HG02588 (cell line): ENCODE measurements at regions not wholly inside any gene's neighbourhood (a gene's known extent, or its start where the extent isn't known, plus 50 kb on each side); places are given as distances from the start of the nearest gene placed in this dataset.
"Not testable (repeated sequence)": the region's sequence is repeated elsewhere in the genome, so short reads cannot be mapped to it uniquely, and the experiment has no call there.

Experiments
- ATAC-seq: cut with Tn5 transposase; IDR thresholded peaks from one replicate; pipeline ENCODE4 v1.9.1; 2021; ENCODE audit warnings: mild to moderate bottlenecking, moderate library complexity; ENCODE audit not compliant: unreplicated experiment

DNA sequence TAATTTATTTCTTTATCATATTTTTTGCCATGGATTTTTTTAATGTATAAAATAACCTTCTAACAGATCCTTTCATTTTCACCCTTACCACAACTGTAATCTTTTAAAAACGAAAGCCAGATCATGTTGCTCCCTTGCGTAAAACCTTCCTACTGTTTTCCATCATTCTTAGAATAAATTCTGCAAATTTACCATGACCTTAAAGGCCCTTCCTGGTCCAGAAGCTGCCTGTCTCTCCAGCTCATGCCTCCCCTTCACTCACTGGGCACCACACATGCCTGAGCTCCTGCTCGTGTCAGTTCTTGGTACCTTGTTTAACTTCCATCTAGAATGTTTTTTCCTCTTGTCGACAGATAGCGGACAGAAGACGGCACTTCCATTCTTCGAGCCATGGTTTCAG lies 245.0 kb upstream of the CDH5 start:
- no peak for ATAC-seq

GRCh38 chr16:66120656-66121055 lies 245.8 kb upstream of the CDH5 start:
- ATAC-seq, result no peak

- ATAC-seq, result no peak
Observed at GRCh38 chr16:66116163-66117002, 250.1 kb upstream of the CDH5 start.

- no peak for ATAC-seq
Observed at GRCh38 chr16:66115373-66115772, 251.1 kb upstream of the CDH5 start.

DNA sequence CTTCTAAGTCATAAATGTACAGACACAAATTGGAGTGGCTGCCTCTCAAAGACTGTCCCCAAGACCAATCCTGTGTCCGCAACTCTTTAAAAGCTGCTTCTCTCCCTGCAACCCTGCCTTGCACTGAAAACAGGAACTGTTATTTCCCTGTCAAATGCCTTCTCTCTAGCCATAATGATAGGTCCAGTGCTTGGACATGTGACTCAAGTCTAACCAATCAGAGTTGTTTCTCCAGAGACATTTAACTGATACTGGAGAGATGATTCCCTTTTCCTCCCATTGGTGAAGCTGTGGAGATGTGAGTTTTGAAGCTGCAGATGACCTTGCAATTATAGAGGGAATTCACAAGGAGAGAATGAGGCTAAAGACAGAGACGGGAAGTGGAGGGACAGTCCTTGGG lies 253.3 kb upstream of the CDH5 start:
- no peak for ATAC-seq

DNA sequence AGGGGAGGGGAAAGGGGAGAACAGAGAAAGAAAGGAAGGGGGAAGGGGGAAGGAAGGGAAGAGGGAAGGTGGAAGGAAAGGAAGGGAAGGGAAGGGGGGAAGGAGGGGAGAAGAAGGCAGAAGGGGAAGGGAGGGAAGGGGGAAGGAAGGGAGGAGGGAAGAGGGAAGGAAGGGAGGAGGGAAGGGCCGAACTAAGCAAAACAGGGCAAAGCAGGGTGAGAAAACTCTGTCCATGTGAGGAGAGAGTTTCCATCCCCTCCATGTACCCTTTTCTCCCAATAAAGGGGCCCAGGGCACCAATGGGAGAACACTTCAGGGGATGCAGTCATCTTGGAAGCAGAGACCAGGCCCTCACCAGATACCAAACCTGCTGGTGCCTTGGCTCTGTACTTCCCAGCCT lies 256.8 kb upstream of the CDH5 start:
- no peak for ATAC-seq

DNA sequence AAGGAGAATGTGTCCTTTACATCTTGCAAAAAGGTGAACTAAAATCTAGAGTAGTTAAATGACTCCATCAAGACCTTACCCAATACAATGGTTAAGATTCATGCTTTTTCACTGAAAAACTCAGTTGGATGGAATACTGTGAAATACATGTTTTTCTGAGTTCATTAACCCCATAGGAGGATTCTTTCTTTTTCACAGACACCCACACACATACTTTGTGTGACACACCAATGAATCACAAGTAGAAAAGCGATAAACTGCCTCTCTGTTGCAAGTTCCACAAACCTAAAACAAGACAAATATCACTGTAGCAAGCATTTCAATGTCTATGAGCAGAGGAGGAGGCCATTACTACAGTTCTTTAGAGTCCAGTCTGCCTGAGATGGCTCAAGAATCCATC lies 258.8 kb upstream of the CDH5 start:
- ATAC-seq, result no peak

DNA sequence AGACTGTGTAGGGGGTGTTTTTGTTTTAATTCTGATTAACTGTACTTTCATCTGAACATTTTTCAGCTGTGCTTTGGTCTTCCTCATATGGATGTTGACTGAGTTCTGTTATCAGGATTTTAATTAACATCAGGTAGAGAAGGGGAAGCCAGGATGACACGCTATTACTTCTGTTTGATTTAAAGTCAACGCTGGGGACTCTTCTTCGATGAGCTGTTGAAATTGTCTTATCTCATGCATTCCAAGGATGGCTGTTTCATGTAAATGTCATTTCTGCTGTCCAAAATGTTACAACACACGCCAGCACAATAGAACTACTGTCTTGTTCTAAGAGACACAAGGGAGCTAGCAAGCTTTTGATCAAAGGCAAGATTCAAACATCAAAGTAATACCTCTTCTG lies 263.3 kb upstream of the CDH5 start:
- no peak for ATAC-seq

GRCh38 chr16:66099306-66099705 lies 267.2 kb upstream of the CDH5 start:
- ATAC-seq, result no peak

GRCh38 chr16:66097751-66098150 lies 268.7 kb upstream of the CDH5 start:
- ATAC-seq, result no peak

GRCh38 chr16:66095676-66096075 lies 270.8 kb upstream of the CDH5 start:
- ATAC-seq, result no peak

- no peak for ATAC-seq
Observed at GRCh38 chr16:66093191-66093590, 273.3 kb upstream of the CDH5 start.

DNA sequence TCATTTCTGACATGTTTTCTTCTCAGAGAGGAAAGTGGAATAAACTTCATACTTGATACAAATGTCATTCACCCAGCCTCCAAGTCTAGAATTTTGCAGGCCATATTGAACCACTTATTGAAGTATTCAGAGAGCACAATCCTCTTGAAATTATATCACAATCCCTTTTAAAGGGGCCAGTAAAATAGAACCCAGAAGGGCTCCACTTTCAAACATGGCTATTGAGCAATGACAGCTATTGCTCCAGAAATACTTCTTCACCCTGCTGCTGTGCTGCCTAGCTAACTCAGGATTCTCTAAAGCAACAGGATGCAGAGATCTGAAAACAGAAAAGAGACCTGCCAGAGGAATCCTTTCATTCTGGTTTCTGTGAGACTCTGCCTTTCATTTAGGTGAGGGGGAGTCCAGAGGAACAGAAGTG lies 275.0 kb upstream of the CDH5 start:
- no peak for ATAC-seq

- no peak for ATAC-seq
Observed at GRCh38 chr16:66088681-66089080, 277.8 kb upstream of the CDH5 start.

DNA sequence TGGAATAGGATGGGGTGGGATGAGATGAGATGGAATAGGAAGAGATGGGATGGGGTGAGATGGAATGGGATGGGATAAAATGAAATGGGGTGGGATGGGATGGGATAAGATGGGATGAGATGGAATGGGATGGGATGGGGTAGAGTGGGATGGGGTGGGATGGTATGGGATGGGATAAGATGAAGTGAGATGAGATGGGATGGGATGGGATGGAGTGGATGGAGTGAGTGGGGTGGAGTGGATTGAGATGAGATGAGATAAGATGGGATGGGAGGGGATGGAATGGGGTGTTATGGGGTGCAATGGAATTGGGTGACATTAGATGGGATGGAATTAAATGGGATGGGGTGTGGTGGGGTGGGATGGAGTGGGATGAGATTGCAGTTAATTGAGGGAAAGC lies 279.2 kb upstream of the CDH5 start:
- no peak for ATAC-seq

DNA sequence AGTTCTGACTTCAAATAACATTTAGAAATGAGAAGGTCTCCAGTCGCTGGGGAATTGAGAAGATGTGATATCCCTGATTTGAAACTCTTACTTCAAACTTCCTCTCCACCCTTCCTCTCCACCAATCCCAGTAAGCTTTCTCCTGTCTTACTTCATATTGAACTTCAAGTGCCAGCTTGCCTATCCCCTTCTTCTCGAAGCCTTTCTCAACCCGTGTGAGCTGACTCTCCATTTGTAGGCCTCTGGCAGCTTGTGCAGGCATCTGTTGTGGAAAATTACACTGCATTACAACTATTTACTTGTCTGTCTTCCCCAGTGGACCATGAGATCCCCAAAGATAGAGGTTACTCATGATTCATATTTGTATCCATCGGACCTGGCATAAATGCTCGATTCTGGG lies 280.8 kb upstream of the CDH5 start:
- no peak for ATAC-seq

DNA sequence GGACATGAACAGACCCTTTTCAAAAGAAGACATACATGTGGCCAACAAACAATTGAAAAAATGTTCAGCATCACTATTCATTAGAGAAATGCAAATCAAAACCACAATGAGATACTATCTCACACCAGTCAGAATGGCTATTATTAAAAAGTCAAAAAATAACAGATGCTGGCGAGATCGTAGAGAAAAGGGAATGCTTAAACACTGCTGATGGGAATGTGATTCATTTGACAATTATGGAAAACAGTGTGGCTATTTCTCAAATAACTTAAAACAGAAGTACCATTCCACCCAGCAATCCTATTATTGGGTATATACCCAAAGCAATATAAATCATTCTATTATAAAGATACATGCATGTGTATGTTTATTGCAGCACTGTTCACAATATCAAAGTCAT lies 281.8 kb upstream of the CDH5 start:
- not testable (repeated sequence) for ATAC-seq

DNA sequence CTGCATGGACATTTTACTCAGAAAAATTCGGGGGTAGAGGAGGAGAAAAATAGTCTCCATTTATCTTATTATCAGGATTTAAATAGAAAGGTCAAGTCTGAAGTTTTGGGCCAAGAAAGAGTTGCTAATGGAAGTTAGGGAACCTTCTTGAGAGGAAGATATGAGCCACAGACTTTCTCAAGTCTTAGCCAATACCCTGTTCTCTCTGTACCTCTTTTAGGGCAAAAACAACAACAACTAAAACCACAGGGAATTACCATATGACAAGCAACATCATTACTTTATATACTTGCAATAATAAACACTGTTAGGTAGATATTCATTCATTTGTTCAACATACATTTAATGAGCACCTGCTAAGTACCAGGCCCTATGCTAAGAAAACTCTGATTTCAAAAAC lies 282.2 kb upstream of the CDH5 start:
- no peak for ATAC-seq

DNA sequence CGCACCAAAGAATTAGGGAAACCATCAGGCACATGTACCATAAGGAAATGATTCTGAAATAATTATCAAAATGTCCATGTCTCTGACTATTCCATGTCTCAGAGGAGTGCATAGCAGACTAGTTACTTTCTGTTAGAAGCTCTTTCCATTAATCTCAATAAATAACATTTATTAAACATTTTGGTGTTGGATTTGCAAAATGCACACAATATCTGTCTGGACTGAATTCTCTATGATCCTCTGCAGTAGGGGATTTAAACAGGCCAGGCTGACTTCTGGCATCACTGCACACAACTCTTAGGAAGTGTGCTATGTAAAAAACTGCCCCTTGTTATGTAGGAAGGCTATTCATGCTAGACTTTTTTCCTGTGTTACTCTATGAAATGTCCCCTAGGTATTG lies 283.3 kb upstream of the CDH5 start:
- ATAC-seq, result no peak

- no peak for ATAC-seq
Observed at GRCh38 chr16:66082424-66082823, 284.1 kb upstream of the CDH5 start.

DNA sequence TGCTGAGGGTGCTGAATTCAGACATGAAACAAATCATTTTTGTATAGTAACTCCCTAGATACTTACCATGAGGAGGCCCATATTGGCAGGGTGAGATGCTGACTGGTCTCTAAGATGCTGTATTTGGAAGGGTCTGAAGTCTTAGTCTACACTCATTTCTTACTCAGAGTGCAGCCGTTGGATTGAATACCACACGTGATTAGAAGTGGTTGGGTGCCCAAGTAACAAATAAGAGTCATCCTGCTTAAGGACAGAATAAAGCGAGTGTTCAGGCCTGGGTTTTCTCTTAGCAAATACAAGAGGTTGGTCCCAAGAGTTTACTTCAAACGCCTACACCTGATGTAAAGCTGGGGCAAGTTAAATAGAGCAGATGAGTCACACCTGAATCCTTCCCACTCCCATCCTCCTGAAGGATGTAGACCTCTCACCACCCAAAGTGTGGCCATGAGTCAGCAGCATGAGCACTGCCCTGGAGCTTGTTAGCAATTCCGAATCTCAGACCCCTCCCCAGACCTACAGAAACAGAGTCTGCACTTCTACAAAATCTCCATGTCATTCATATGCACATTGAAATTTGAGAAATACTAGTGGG lies 284.6 kb upstream of the CDH5 start:
- no peak for ATAC-seq

- ATAC-seq, result no peak
Observed at GRCh38 chr16:66079671-66080334, 286.7 kb upstream of the CDH5 start.
